ENCODE measurements at regions not wholly inside any gene's neighbourhood (a gene's known extent, or its start where the extent isn't known, plus 50 kb on each side); places are given as distances from the start of the nearest gene placed in this dataset.
A peak's percentile ranks its signal among the peaks of the same experiment; 100 is the strongest.
"Not testable (repeated sequence)": the region's sequence is repeated elsewhere in the genome, so short reads cannot be mapped to it uniquely, and the experiment has no call there.

DNA sequence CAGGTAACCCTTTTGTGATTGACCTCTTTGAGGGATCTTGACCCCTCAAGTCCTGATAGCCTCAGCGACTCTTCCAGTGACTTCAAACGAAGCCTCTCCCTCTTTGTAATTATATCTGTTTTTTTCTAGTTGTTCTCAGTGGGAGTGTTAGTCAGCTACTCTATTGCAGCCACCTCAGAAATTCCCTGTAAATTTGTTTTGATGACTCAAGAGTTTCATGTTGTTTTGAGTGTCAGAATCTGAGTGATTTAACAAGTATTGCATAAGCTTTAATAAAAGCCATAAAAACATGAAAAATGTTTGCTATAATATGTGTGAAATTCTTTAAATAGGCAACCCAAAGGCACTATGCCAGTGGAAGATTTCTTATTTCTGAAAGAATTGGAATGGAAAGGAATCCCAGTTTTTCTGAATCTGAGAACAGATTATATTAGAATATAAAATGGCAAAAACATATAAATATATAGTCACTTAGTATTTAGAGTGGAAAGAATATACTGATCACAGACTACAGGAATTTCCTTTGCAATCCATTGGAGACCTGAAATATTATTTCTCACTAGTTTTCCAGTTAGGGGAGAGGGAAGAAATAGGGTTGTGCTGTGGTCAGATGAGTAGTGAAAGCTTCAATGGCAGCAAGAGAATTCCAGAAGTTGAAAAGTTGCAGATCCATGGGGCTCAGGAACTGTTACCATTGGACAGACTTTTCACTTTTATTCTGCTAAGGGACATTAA, 94.4 kb upstream of the SEMA3C start:
- H3K4me3 ChIP-seq = no peak overlapping the region
- no peaks in the 10 kb centered on the region for H3K36me3 ChIP-seq (replicated peaks)
- in situ Hi-C loops (cut with MboI; ENCODE audit: low sequenced_read_pairs) = no loop called here
- no peak for DNase-seq (ENCODE audit: low spot score in 2 of 2)
- H3K4me1 ChIP-seq = no peaks in the 10 kb centered on the region
- no peaks in the 10 kb centered on the region; the same call in 1 of the 2 replicates for H3K9me3 ChIP-seq
- H3K27me3 ChIP-seq (ENCODE audit: low read depth) = no peaks in the 10 kb centered on the region

DNA sequence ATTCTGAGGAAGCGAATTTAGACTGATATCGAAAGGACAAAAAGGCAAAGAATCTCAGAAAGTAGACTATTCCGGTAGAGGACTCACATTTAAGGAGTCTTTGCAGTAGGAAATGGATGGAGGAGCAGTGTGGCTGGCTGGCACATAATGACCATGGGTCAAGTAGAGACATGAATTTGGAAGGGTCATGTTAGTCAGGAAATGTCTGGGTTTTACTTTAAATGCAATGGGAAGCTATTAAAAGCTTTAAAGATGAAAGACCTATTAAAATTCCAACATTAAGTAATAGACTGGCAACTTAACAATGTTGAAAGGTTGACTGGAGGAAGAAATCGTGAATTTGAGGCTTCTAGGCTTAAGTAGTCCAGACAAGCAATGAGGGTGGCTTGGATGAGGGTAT, 90.0 kb upstream of the SEMA3C start:
- Histone ChIP-seq H3K27me3 (ENCODE audit: low read depth) (no peaks in the 10 kb centered on the region), H3K4me3 (no peak overlapping the region), H3K36me3 (replicated peaks) (no peaks in the 10 kb centered on the region), H3K9me3 (no peaks in the 10 kb centered on the region; the same call in 1 of the 2 replicates), H3K4me1 (no peaks in the 10 kb centered on the region)
- DNase-seq (ENCODE audit: low spot score in 2 of 2) = no peak
- in situ Hi-C loops (cut with MboI; ENCODE audit: low sequenced_read_pairs) = no loop called here

DNA sequence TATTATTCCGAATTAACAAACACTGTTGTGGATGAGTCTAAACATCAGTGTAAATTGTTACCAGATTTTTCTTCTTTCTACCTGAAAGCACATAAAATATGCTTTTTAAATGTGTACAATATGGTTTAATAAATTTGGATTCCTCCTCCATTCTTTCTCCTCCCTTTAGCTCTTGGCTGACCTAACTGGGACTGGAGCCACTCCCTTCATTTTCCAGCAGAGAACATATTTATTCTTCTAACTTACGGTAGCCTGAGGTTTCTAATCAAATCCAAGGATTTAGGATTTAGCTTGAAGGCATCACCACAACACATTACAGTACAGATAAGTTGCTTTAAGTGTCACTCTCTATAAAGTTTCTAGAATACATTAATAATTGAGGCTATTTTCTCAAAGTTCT, 88.2 kb upstream of the SEMA3C start:
- Histone ChIP-seq H3K36me3 (replicated peaks) (no peaks in the 10 kb centered on the region), H3K4me3 (no peak overlapping the region), H3K27me3 (ENCODE audit: low read depth) (no peaks in the 10 kb centered on the region), H3K9me3 (no peaks in the 10 kb centered on the region; the same call in 1 of the 2 replicates), H3K4me1 (no peaks in the 10 kb centered on the region)
- in situ Hi-C loops (cut with MboI; ENCODE audit: low sequenced_read_pairs) = no loop called here
- no peak for DNase-seq (ENCODE audit: low spot score in 2 of 2)

DNA sequence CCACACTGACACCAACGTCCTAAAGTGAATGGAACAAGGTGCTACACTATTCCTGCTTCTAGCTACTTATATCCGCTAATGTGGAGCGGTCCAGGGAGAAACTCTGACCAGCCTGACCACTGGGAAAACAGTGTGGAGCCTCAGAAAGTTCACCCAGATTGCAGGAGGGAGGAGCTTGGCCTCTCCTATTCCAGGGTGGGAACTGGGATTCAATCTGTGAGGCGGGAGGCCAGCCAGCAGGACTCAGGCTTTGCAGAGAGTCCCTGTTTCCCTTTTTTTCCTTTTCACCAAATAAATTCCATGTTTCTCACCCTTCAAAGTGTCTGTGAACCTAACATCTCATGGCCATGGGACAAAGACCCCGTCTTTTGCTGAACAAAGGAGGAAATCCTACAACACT, 86.4 kb upstream of the SEMA3C start:
- H3K4me1 ChIP-seq = no peaks in the 10 kb centered on the region
- no peak overlapping the region for H3K4me3 ChIP-seq
- no peaks in the 10 kb centered on the region for H3K9me3 ChIP-seq
- in situ Hi-C loops (cut with MboI; ENCODE audit: low sequenced_read_pairs) = no loop called here
- H3K27me3 ChIP-seq (ENCODE audit: low read depth) = no peaks in the 10 kb centered on the region
- DNase-seq (ENCODE audit: low spot score in 2 of 2) = no peak
- H3K36me3 ChIP-seq (replicated peaks) = no peaks in the 10 kb centered on the region

DNA sequence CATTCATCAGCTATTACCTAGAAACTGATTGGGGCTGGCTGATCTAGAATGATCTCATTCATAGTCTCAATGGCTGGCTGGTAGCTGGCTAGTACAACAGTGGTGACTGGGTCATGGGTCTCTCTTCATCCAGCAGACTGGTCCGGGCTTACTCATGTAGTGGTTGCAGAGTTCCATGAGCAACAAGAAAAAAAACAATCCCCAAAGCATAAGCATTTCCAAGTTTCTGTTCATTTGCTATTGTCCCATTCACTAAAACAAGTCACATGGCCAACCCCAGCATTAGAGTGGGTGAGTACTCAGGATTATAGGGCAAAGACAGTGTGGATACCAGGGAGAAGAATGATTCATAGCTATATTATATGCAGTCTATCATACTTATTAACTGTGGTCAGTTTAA, 85.2 kb upstream of the SEMA3C start:
- Histone ChIP-seq H3K9me3 (no peaks in the 10 kb centered on the region), H3K27me3 (ENCODE audit: low read depth) (no peaks in the 10 kb centered on the region), H3K36me3 (replicated peaks) (no peaks in the 10 kb centered on the region), H3K4me1 (no peaks in the 10 kb centered on the region), H3K4me3 (no peak overlapping the region)
- in situ Hi-C loops (cut with MboI; ENCODE audit: low sequenced_read_pairs) = no loop called here
- DNase-seq (ENCODE audit: low spot score in 2 of 2) = no peak

DNA sequence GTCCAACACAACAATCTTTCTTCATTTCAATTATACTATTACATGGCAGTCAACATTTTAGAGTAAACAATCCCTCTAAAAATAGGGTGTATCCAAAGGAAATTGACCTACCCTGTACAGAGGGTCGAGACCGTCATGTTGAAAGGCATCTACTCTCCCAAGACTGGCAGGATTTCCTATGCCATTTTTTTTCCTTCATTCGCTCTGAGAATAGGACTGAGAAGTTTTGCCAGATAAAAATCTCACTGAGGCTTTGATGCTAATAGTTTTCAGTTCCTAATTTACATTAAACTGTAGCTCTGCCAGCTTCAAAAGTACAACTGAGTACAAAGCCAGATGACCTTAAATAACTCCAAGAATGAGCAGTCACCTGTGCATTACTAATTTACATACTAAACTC, 84.5 kb upstream of the SEMA3C start:
- no peaks in the 10 kb centered on the region for H3K36me3 ChIP-seq (replicated peaks)
- no peak overlapping the region for H3K4me3 ChIP-seq
- no peaks in the 10 kb centered on the region for H3K9me3 ChIP-seq
- DNase-seq (ENCODE audit: low spot score in 2 of 2) = no peak
- H3K4me1 ChIP-seq = no peaks in the 10 kb centered on the region
- no peaks in the 10 kb centered on the region for H3K27me3 ChIP-seq (ENCODE audit: low read depth)
- in situ Hi-C loops (cut with MboI; ENCODE audit: low sequenced_read_pairs) = no loop called here

DNA sequence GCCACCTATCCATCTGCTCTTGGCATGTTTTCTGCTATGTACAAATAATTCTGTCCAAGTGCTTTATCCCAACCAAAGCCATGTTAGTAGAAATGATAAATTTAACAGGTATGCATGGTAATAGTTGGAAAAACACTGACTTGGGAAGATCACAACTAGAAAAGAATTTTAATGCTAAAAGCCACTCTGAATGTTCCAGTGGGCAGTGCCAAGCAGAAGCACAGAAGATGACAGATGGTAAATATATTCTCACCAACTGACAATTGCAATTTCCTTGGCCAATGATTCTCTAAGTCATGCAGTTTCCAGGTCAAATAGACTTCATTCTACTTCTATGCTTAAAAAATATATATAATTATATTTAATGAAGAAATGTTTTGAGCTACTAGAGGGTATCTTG, 83.6 kb upstream of the SEMA3C start:
- DNase-seq (ENCODE audit: low spot score in 2 of 2) = no peak
- in situ Hi-C loops (cut with MboI; ENCODE audit: low sequenced_read_pairs) = no loop called here
- H3K9me3 ChIP-seq = no peaks in the 10 kb centered on the region
- no peaks in the 10 kb centered on the region for H3K36me3 ChIP-seq (replicated peaks)
- no peak overlapping the region for H3K4me3 ChIP-seq
- H3K27me3 ChIP-seq (ENCODE audit: low read depth) = no peaks in the 10 kb centered on the region
- no peaks in the 10 kb centered on the region for H3K4me1 ChIP-seq

DNA sequence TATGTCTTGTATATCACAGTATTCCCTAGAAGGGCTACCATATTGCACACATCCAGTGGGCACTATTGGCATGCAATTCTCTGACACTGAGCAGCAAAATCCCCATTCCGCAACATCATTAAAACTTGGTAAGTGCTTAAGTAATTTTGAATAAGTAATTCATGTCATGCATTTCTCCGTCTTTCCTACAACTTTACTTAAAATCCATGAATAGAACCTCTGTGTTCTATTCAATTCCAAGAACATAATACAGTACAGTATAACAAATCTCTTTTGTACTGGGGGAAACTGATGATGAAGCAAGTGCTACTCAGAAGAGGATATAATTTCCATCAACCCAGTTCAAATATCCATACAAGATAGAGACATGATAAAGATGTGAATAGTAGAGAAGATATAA, 80.9 kb upstream of the SEMA3C start:
- H3K36me3 ChIP-seq (replicated peaks) = no peaks in the 10 kb centered on the region
- in situ Hi-C loops (cut with MboI; ENCODE audit: low sequenced_read_pairs) = no loop called here
- no peaks in the 10 kb centered on the region for H3K27me3 ChIP-seq (ENCODE audit: low read depth)
- H3K4me3 ChIP-seq = no peak overlapping the region
- no peaks in the 10 kb centered on the region for H3K4me1 ChIP-seq
- DNase-seq (ENCODE audit: low spot score in 2 of 2) = peak in 1 of 2 experiments; percentile 8
- H3K9me3 ChIP-seq = no peaks in the 10 kb centered on the region

DNA sequence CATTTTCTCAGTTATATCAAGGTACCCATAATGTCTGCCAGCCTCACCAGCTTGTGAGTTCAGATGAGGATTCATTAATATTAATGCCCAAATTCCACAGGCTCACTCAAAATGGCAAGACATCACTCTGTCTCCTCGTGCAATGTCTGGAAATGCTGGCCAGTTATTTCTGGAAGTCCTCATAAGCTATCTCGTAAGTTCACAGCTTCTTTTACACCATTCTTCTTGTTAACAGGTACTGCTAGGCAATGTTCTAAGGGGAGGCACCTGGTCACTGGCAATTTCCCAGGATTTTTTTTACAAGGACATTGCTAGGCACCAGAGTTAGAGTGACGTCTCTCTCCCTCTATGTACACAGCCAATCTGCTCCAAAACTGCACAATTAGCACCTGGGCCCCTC, 80.2 kb upstream of the SEMA3C start:
- no peak for DNase-seq (ENCODE audit: low spot score in 2 of 2)
- Histone ChIP-seq H3K27me3 (ENCODE audit: low read depth) (no peaks in the 10 kb centered on the region), H3K36me3 (replicated peaks) (no peaks in the 10 kb centered on the region), H3K4me3 (no peak overlapping the region), H3K9me3 (no peaks in the 10 kb centered on the region), H3K4me1 (no peaks in the 10 kb centered on the region)
- in situ Hi-C loops (cut with MboI; ENCODE audit: low sequenced_read_pairs) = no loop called here

DNA sequence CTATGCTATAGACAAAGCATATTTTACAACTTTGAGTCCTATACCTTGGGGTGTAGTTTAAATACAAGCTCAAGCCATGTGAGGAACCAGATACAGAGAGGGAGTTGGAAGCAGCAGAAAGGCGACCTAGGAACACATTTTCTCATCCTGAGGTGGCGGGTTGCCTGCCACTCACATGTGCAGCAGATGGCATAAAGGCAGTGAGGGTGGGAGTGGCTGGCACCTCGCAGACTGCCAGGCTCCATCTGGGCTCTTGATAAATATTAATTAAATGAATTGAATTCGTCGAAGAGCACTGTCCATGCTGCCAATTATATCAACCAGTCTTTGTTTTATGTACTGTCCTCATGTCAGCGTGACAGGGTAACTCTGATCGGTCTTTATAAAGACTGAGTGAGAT, 79.0 kb upstream of the SEMA3C start:
- H3K4me1 ChIP-seq = no peaks in the 10 kb centered on the region
- no peak for DNase-seq (ENCODE audit: low spot score in 2 of 2)
- no peaks in the 10 kb centered on the region for H3K27me3 ChIP-seq (ENCODE audit: low read depth)
- no peaks in the 10 kb centered on the region for H3K36me3 ChIP-seq (replicated peaks)
- no peaks in the 10 kb centered on the region for H3K9me3 ChIP-seq
- no peak overlapping the region for H3K4me3 ChIP-seq
- in situ Hi-C loops (cut with MboI; ENCODE audit: low sequenced_read_pairs) = no loop called here

DNA sequence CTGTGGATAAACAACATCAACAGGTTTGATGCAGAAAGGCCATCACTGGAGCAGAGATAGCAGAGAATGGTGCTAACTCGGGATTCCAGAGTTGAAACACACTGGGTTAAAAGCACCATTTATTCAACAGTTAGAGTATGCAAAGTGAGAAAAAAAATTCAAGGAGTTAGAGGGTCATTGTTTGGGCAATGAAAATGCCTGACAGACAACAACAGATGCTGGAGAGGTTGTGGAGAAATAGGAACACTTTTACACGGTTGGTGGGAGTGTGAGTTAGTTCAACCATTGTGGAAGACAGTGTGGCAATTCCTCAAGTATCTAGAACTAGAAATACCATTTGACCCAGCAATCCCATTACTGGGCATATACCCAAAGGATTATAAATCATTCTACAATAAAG, 77.4 kb upstream of the SEMA3C start:
- in situ Hi-C loops (cut with MboI; ENCODE audit: low sequenced_read_pairs); H3K27me3 ChIP-seq (ENCODE audit: low read depth); H3K9me3 ChIP-seq; H3K4me1 ChIP-seq; H3K4me3 ChIP-seq; DNase-seq (ENCODE audit: low spot score in 2 of 2); H3K36me3 ChIP-seq (replicated peaks): not testable (repeated sequence)

DNA sequence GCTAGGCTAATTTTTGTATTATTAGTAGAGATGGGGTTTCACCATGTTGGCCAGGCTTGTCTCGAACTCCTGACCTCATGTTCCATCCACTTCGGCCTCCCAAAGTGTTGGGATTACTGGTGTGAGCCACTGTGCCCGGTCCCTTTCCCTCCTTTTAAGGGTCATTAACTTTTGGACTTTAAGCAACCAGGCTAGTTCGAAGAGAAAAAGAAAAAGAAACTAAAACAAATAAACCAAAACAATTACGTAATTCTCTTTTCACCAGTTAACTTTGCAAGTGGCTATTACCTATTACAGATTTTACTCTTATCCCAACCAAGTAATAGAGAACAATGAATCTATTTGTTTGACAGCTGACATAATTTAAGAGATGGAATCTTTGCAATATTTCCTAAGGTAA, 72.8 kb upstream of the SEMA3C start:
- Histone ChIP-seq H3K27me3 (ENCODE audit: low read depth) (no peaks in the 10 kb centered on the region), H3K36me3 (replicated peaks) (no peaks in the 10 kb centered on the region), H3K9me3 (no peaks in the 10 kb centered on the region), H3K4me1 (no peaks in the 10 kb centered on the region), H3K4me3 (no peak overlapping the region)
- in situ Hi-C loops (cut with MboI; ENCODE audit: low sequenced_read_pairs) = no loop called here
- DNase-seq (ENCODE audit: low spot score in 2 of 2) = no peak

DNA sequence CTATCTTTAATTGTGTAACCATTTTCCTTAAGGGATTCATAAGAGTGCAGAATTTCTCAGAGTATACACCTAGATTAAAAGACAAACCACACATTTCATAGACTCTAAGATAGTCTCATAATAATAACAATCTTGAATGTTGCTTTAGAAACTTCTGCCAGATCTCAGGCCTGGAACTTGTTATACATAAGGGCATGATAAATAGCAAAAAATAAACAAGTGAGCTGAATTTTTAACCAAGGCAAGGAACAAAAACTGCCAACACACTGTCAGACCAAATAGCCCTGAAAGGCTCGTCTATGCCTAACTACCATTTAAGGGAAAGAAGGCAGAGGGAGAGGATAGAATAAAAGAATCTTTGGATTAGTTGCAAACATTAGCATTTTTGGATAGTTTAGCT, 65.8 kb upstream of the SEMA3C start:
- in situ Hi-C loops (cut with MboI; ENCODE audit: low sequenced_read_pairs) = no loop called here
- H3K27me3 ChIP-seq (ENCODE audit: low read depth) = no peaks in the 10 kb centered on the region
- H3K4me1 ChIP-seq = no peaks in the 10 kb centered on the region
- H3K9me3 ChIP-seq = no peaks in the 10 kb centered on the region
- no peak for DNase-seq (ENCODE audit: low spot score in 2 of 2)
- no peaks in the 10 kb centered on the region for H3K36me3 ChIP-seq (replicated peaks)
- no peak overlapping the region for H3K4me3 ChIP-seq

DNA sequence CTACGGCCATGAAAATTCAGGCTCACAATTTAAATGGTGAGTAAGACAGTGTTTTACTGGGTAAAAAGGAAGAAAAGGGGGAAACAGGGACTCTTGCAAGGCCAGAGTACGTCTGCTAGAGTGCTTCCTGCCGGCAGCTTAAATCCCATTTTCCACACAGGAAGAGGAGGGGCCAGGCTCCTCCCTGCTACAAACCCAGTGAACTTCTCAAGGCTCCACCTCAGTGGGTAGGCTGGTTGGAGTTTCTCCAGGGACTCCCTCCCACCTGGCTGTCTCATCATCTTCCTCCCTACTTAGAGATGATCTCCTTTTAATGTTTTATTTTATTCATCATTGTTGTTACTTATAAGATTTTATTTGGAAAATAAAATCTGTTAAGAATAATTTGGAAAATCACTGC, 62.6 kb upstream of the SEMA3C start:
- no peaks in the 10 kb centered on the region for H3K36me3 ChIP-seq (replicated peaks)
- no peaks in the 10 kb centered on the region for H3K27me3 ChIP-seq (ENCODE audit: low read depth)
- in situ Hi-C loops (cut with MboI; ENCODE audit: low sequenced_read_pairs) = no loop called here
- DNase-seq (ENCODE audit: low spot score in 2 of 2) = no peak
- H3K4me1 ChIP-seq = no peaks in the 10 kb centered on the region
- H3K9me3 ChIP-seq = no peaks in the 10 kb centered on the region; the same call in 1 of the 2 replicates
- H3K4me3 ChIP-seq = no peak overlapping the region

DNA sequence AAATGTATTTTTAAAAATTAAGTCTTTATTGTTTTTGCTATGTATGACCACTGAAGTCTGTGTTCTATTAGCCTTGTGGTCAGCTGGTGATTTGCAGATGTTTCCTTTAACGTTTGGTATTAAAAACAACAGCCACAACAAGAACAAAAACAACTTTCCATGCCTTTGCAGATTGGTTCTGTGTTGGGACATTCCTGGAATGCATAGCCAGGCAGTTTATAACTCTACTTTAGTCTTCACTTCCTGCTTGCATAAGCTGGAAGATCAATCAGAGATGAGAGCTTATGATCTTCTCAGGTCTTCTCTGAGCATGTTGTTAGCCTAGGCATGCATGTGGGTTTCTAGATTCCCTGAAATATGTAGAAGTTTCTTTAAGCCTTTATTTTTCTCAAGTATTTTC, 58.9 kb upstream of the SEMA3C start:
- DNase-seq (ENCODE audit: low spot score in 2 of 2) = no peak
- no peaks in the 10 kb centered on the region for H3K4me1 ChIP-seq
- H3K36me3 ChIP-seq (replicated peaks) = no peaks in the 10 kb centered on the region
- in situ Hi-C loops (cut with MboI; ENCODE audit: low sequenced_read_pairs) = no loop called here
- H3K9me3 ChIP-seq = no peaks in the 10 kb centered on the region; the same call in 1 of the 2 replicates
- no peak overlapping the region for H3K4me3 ChIP-seq
- H3K27me3 ChIP-seq (ENCODE audit: low read depth) = no peaks in the 10 kb centered on the region

Measured in HAP-1 (cell line).